Gastroesophageal sphincter (tissue), 4 donors: ENCODE measurements at regions not wholly inside any gene's neighbourhood (a gene's known extent, or its start where the extent isn't known, plus 50 kb on each side); places are given as distances from the start of the nearest gene placed in this dataset.

ENCODE experiments used
- ATAC-seq: fragments of 150-250 bp; one replicate; pipeline ENCODE4 v1.9.1; 2016; ENCODE audit warnings: mild to moderate bottlenecking, moderate library complexity
- H3K27ac ChIP-seq, 4 donors: fragments of 200-600 bp; sonication (generic) in 3 of 4; 1 replicate in 3 of 4; 2 replicates in 1 of 4; pipeline ENCODE4 v1.5.1; 2016 to 2019
- H3K27me3 ChIP-seq: fragments of 200-600 bp; sonication (generic); one replicate; pipeline ENCODE4 v1.5.1; 2019
- H3K36me3 ChIP-seq, 2 donors: fragments of 200-600 bp; sonication (generic); one replicate each; pipeline ENCODE4 v1.5.1; 2019; ENCODE audit warnings: control low read depth in 1 of 2
- H3K4me1 ChIP-seq, 3 donors: fragments of 200-600 bp; sonication (generic); 1 replicate in 2 of 3; 2 replicates in 1 of 3; pipeline ENCODE4 v1.5.1; 2016 to 2019; ENCODE audit warnings: control low read depth in 2 of 3
- H3K4me3 ChIP-seq, 2 donors: fragments of 200-600 bp; sonication (generic); one replicate each; pipeline ENCODE4 v1.5.1; 2019; ENCODE audit warnings: mild to moderate bottlenecking in 1 of 2, moderate library complexity in 1 of 2
- H3K9me3 ChIP-seq, 3 donors: fragments of 200-600 bp; sonication (generic); one replicate each; pipeline ENCODE4 v1.5.1; 2017 to 2019; ENCODE audit warnings: control low read depth in 2 of 3
- CTCF ChIP-seq, 4 experiments: fragments of 200-600 bp in 2 of 4; fragments of 450-650 bp in 2 of 4; sonication (generic) in 1 of 4; IDR thresholded peaks; one replicate each; pipeline ENCODE4 v1.5.1; 2017 to 2019; ENCODE audit warnings: antibody characterized with exemption in 4 of 4, mild to moderate bottlenecking in 2 of 4, moderate library complexity in 2 of 4
- EP300 ChIP-seq: sonication (generic); formaldehyde crosslinking; IDR thresholded peaks from one replicate; pipeline ENCODE4 v1.6.1; 2017; ENCODE audit warnings: antibody characterized with exemption, mild to moderate bottlenecking
- POLR2A ChIP-seq, 2 donors: fragments of 450-650 bp; IDR thresholded peaks; one replicate each; pipeline ENCODE4 v1.6.1; 2017; ENCODE audit warnings: antibody characterized with exemption in 2 of 2, mild to moderate bottlenecking in 2 of 2, moderate library complexity in 1 of 2
- POLR2AphosphoS5 ChIP-seq: sonication (generic); formaldehyde crosslinking; IDR thresholded peaks from one replicate; pipeline ENCODE4 v1.6.1; 2017; ENCODE audit warnings: antibody characterized with exemption
- WGBS, 2 donors: methylation state at CpG; one replicate each; pipeline ENCODE4 v1.1.5; 2018; ENCODE audit warnings: low coverage in 1 of 2; 5-methylcytosine and 5-hydroxymethylcytosine counted together

- no peak for TF ChIP-seq EP300
- TF ChIP-seq CTCF (IDR thresholded peaks at IDR 0.05): no peak
- peaks cover 0 to 9% (median 0%) of the 10 kb centered on the region in 3 donors for H3K4me1 ChIP-seq
- 69 to 74% methylated on average over 3 of the region's 3 CpGs for WGBS, 2 donors
- no peak overlapping the region for H3K4me3 ChIP-seq
- H3K9me3 ChIP-seq: no peaks in the 10 kb centered on the region
- no peak for ATAC-seq
- H3K36me3 ChIP-seq: no peaks in the 10 kb centered on the region
- H3K27ac ChIP-seq: no peak overlapping the region
- no peaks in the 10 kb centered on the region for H3K27me3 ChIP-seq
Measured at GRCh38 chr1:219560856-219561255, 52.0 kb downstream of the ZC3H11B start.

DNA sequence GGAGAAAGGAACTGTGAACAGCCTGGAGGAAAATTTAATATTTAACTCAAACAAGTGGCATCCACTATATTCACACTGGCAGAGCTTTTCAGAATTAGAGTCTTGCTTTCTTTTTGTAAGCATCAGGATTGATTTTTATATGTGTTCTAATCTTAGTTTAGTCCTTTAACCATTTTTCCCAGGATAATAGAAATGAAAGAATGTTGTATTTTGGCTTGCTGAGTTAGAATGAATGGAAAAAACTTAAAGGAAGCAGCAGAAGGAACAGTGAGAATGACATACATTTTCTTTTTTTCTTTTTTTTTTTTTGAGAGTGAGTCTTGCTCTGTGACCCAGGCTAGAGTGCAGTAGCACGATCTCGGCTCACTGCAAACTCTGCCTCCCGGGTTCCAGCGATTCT lies 53.0 kb downstream of the ZC3H11B start:
- H3K27ac ChIP-seq: no peak overlapping the region
- TF ChIP-seq CTCF (IDR thresholded peaks at IDR 0.05): no peak
- no peak for TF ChIP-seq POLR2AphosphoS5
- TF ChIP-seq POLR2A (IDR thresholded peaks at IDR 0.05): no peak
- no peak for TF ChIP-seq EP300
- no peak for ATAC-seq

GRCh38 chr1:219555806-219556205 lies 57.1 kb downstream of the ZC3H11B start:
- no peaks in the 10 kb centered on the region for H3K9me3 ChIP-seq

More for the DNA sequence above, 53.0 kb downstream of the ZC3H11B start:
- WGBS, 2 donors: 85 to 93% methylated on average over 3 to 4 of the region's 4 CpGs
- Histone ChIP-seq H3K27me3 (no peaks in the 10 kb centered on the region), H3K4me3 (no peak overlapping the region), H3K9me3 (no peaks in the 10 kb centered on the region), H3K4me1 (peaks cover 0 to 17% (median 0%) of the 10 kb centered on the region in 3 donors), H3K36me3 (no peaks in the 10 kb centered on the region)

GRCh38 chr1:219555031-219555692 lies 57.7 kb downstream of the ZC3H11B start:
- Histone ChIP-seq H3K4me1 (peaks cover 0 to 17% (median 0%) of the 10 kb centered on the region in 3 donors), H3K9me3 (no peaks in the 10 kb centered on the region), H3K27me3 (no peaks in the 10 kb centered on the region), H3K4me3 (no peak overlapping the region), H3K36me3 (no peaks in the 10 kb centered on the region), H3K27ac (peak overlapping the region in 1 of 4 donors; percentile 20)
- no peak for ATAC-seq
- WGBS, 2 donors: 69 to 78% methylated on average over 7 of the region's 7 CpGs
- TF ChIP-seq POLR2AphosphoS5 (no peak), CTCF (IDR thresholded peaks at IDR 0.05) (no peak), POLR2A (IDR thresholded peaks at IDR 0.05) (no peak), EP300 (no peak)

More at GRCh38 chr1:219555806-219556205, 57.1 kb downstream of the ZC3H11B start:
- Histone ChIP-seq H3K27ac (peak overlapping the region in 1 of 4 donors; percentile 20), H3K27me3 (no peaks in the 10 kb centered on the region), H3K36me3 (no peaks in the 10 kb centered on the region), H3K4me3 (no peak overlapping the region), H3K4me1 (peaks cover 0 to 17% (median 0%) of the 10 kb centered on the region in 3 donors)
- WGBS, 2 donors: 24 to 38% methylated on average over 2 of the region's 2 CpGs
- TF ChIP-seq CTCF (IDR thresholded peaks at IDR 0.05) (no peak), POLR2AphosphoS5 (no peak), EP300 (no peak), POLR2A (IDR thresholded peaks at IDR 0.05) (no peak)
- ATAC-seq: no peak

DNA sequence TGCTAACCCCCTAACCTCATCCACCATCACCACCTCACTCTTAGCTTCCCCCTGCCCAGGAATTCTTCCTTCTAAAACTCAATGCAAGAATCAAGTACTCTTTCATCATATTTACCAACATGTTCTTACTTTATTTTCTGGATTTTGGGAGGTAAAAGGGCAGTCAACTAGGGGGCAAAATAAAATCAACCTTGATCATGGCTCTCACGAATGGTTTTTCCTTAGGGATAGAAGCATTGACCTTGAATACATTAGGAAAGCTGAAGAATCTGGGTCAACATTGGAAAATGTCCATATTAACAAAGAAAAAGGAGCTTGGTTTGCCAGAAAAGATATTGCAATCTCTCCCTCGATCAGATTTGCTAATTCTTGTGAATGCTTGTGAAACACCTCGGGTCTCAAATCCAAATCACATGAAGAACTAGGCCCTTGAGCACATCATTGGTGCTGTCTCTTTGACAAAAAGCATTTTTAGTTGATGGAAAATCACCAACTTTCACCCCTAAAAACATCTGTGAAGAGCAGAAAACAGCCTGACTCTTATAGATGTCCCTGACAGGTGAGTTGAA lies 58.9 kb downstream of the ZC3H11B start:
- Histone ChIP-seq H3K9me3 (no peaks in the 10 kb centered on the region), H3K27ac (no peak overlapping the region), H3K36me3 (no peaks in the 10 kb centered on the region), H3K4me1 (peaks cover 0 to 17% (median 0%) of the 10 kb centered on the region in 3 donors), H3K27me3 (no peaks in the 10 kb centered on the region), H3K4me3 (no peak overlapping the region)
- WGBS, 2 donors: 59 to 60% methylated on average over 2 to 3 of the region's 3 CpGs
- TF ChIP-seq EP300 (no peak), POLR2A (IDR thresholded peaks at IDR 0.05) (no peak), POLR2AphosphoS5 (no peak), CTCF (IDR thresholded peaks at IDR 0.05) (no peak)
- ATAC-seq: peak; percentile 69
